DND-41 (cell line): ENCODE measurements at regions not wholly inside any gene's neighbourhood (a gene's known extent, or its start where the extent isn't known, plus 50 kb on each side); places are given as distances from the start of the nearest gene placed in this dataset.

Source experiments
- ATAC-seq: fragments of 200-7000 bp; cut with Tn5 transposase; 3 replicates; pipeline ENCODE4 v1.9.1; 2021; ENCODE audit warnings: low read depth; ENCODE audit not compliant: insufficient read depth
- DNase-seq: peaks from one replicate; pipeline ENCODE4 v3.0.0-alpha.2; 2020
- H2AFZ ChIP-seq: 2 replicates; pipeline ENCODE4 v1.6.0; 2012; ENCODE audit warnings: low read depth, low read length
- H3K27ac ChIP-seq: 2 replicates; pipeline ENCODE4 v1.5.1; 2012; ENCODE audit warnings: low read length, inconsistent platforms
- H3K27me3 ChIP-seq: fragments of 200-600 bp; sonication (generic); 2 replicates; pipeline ENCODE4 v1.6.0; 2012; ENCODE audit warnings: low read length, mild to moderate bottlenecking, inconsistent platforms; ENCODE audit not compliant: insufficient read depth, poor library complexity
- H3K36me3 ChIP-seq: 2 replicates; pipeline ENCODE4 v1.5.1; 2012; ENCODE audit warnings: low read length, inconsistent platforms; ENCODE audit not compliant: insufficient read depth
- H3K4me1 ChIP-seq: 2 replicates; pipeline ENCODE4 v1.5.1; 2012; ENCODE audit warnings: mild to moderate bottlenecking, low read length; ENCODE audit not compliant: insufficient read depth
- H3K4me2 ChIP-seq: 2 replicates; pipeline ENCODE4 v1.6.0; 2012; ENCODE audit warnings: mild to moderate bottlenecking, moderate library complexity, low read length, inconsistent platforms; ENCODE audit not compliant: insufficient read depth
- H3K4me3 ChIP-seq, 2 experiments: fragments of 200-600 bp in 1 of 2; shearing (Covaris generic) in 1 of 2; 2 replicates each; pipeline ENCODE4 v1.5.1; 2012 to 2016; ENCODE audit warnings: inconsistent platforms in 2 of 2, low read length in 2 of 2, mild to moderate bottlenecking in 2 of 2, low read depth in 1 of 2, moderate library complexity in 1 of 2
- H3K79me2 ChIP-seq: 2 replicates; pipeline ENCODE4 v1.6.0; 2012; ENCODE audit warnings: low read length, inconsistent platforms; ENCODE audit not compliant: insufficient read depth
- H3K9ac ChIP-seq: 2 replicates; pipeline ENCODE4 v1.6.0; 2012; ENCODE audit warnings: low read depth, mild to moderate bottlenecking, inconsistent platforms, low read length, moderate library complexity
- H3K9me3 ChIP-seq: 2 replicates; pipeline ENCODE4 v1.5.1; 2012; ENCODE audit warnings: low read length, moderate library complexity, mild to moderate bottlenecking, inconsistent platforms; ENCODE audit not compliant: insufficient read depth, severe bottlenecking
- H4K20me1 ChIP-seq: 2 replicates; pipeline ENCODE4 v1.6.0; 2012; ENCODE audit warnings: low read length; ENCODE audit not compliant: insufficient read depth
- EZH2 ChIP-seq: IDR thresholded peaks from 3 replicates; pipeline ENCODE4 v1.6.1; 2012; ENCODE audit warnings: borderline replicate concordance, low read depth, mild to moderate bottlenecking, moderate library complexity, low read length, inconsistent platforms; ENCODE audit not compliant: severe bottlenecking
- TF ChIP-seq, protein P1 (sequence below): IDR thresholded peaks from 2 replicates; pipeline ENCODE4 v1.5.1; 2012; ENCODE audit warnings: borderline replicate concordance, low read length, moderate library complexity, mild to moderate bottlenecking; ENCODE audit not compliant: poor library complexity, severe bottlenecking; ENCODE audit errors: extremely low read depth

DNA sequence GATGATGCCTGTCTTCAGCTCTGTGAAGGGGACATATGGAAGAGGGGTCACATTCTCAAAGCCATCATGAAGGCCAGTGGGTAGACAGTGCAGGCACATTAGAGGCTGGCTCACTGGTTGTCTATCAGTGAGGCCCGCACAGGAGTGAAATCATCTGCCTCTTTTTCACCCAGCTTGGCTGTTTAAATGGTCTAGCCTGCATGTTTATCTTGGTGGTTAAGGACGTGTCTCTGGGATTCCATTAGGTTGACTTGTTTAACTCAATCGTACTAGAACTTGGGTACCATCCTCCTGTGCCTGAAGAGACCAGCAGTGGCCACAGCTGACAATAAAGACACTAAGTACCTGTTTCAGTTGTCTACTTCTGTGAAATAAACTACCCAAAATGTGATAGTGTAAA, 219.3 kb downstream of the PLPP3 start:
- Histone ChIP-seq H3K4me2 (no peak overlapping the region), H2AFZ (no peak overlapping the region), H3K9ac (no peak overlapping the region), H3K36me3 (no peaks in the 10 kb centered on the region), H3K27ac (no peak overlapping the region), H3K4me3 (no peak overlapping the region), H3K79me2 (no peaks in the 10 kb centered on the region), H3K27me3 (no peaks in the 10 kb centered on the region), H3K9me3 (no peaks in the 10 kb centered on the region), H3K4me1 (no peaks in the 10 kb centered on the region), H4K20me1 (no peaks in the 10 kb centered on the region)
- TF ChIP-seq EZH2: no peak
- TF ChIP-seq, protein P1, sequence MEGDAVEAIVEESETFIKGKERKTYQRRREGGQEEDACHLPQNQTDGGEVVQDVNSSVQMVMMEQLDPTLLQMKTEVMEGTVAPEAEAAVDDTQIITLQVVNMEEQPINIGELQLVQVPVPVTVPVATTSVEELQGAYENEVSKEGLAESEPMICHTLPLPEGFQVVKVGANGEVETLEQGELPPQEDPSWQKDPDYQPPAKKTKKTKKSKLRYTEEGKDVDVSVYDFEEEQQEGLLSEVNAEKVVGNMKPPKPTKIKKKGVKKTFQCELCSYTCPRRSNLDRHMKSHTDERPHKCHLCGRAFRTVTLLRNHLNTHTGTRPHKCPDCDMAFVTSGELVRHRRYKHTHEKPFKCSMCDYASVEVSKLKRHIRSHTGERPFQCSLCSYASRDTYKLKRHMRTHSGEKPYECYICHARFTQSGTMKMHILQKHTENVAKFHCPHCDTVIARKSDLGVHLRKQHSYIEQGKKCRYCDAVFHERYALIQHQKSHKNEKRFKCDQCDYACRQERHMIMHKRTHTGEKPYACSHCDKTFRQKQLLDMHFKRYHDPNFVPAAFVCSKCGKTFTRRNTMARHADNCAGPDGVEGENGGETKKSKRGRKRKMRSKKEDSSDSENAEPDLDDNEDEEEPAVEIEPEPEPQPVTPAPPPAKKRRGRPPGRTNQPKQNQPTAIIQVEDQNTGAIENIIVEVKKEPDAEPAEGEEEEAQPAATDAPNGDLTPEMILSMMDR: no peak
- no peak for DNase-seq
- ATAC-seq: no peak

DNA sequence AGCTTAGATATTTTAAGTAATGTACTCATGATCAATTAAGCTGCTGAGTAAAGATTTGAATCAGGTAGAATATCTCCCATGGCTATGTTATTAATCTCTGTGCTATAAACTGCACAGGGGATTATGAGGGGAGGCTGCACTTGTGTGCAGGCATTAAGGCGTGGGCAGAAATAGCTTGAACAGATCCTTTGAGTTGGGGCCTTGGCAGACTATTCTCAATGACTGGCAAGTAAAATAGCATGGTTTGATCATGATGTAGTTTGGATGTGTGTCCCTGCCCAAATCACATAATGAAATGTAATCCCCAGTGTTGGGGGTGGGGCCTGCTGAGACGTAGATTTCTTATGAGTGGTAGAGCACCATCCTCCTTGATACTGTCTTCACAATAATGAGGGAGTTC, 220.3 kb downstream of the PLPP3 start:
- H3K36me3 ChIP-seq: no peaks in the 10 kb centered on the region
- H3K4me1 ChIP-seq: no peaks in the 10 kb centered on the region
- no peak overlapping the region for H3K9ac ChIP-seq
- ATAC-seq (no peak), DNase-seq (no peak)
- no peak overlapping the region for H3K4me2 ChIP-seq
- TF ChIP-seq, protein P1: no peak
- TF ChIP-seq EZH2: no peak
- no peaks in the 10 kb centered on the region for H4K20me1 ChIP-seq
- no peak overlapping the region for H2AFZ ChIP-seq
- no peaks in the 10 kb centered on the region for H3K27me3 ChIP-seq
- H3K4me3 ChIP-seq: no peak overlapping the region
- no peak overlapping the region for H3K27ac ChIP-seq
- H3K79me2 ChIP-seq: no peaks in the 10 kb centered on the region
- no peaks in the 10 kb centered on the region for H3K9me3 ChIP-seq

DNA sequence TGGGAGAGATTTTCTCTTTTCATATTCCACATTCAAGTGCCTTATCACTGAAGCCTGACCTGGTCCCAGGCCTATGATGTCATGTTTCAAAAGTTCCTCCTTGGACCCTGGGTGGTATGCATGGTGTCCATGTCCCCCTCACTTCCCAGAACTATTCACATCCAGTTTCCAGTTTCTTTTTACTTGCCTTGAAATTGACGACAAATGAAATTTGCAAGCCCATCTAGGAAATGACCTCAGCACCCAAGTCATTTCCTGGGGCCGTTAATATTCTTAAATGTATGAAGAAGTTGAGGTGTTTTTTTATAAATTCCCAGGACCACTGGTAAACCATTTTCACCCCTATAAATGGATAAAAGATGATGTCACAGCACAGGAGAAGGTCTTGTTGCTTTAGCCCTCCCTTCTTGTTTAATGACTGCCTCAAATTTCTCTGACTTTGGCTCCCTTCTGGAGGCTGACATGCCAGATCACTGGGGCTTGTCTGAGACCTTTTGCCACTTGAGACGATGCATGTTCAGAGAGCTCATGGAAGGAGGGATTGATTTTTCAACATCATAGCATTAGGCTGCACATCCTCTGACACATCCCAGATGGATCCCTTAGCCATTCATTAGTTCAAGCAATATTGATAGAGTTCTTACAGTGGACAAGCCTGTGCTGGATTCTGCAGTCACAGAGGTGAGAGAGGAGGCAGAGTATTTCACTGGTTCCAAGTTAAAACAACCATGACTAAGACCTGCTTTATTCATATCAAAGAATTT, 221.3 kb downstream of the PLPP3 start:
- TF ChIP-seq, protein P1: no peak
- no peak for TF ChIP-seq EZH2
- Histone ChIP-seq H2AFZ (no peak overlapping the region), H4K20me1 (no peaks in the 10 kb centered on the region), H3K9ac (no peak overlapping the region), H3K9me3 (no peaks in the 10 kb centered on the region), H3K27ac (no peak overlapping the region), H3K4me2 (no peak overlapping the region), H3K27me3 (no peaks in the 10 kb centered on the region), H3K4me3 (no peak overlapping the region), H3K79me2 (no peaks in the 10 kb centered on the region), H3K36me3 (no peaks in the 10 kb centered on the region), H3K4me1 (no peaks in the 10 kb centered on the region)
- no peak for DNase-seq
- no peak for ATAC-seq
